WTC11 (cell line): ENCODE measurements at regions not wholly inside any gene's neighbourhood (a gene's known extent, or its start where the extent isn't known, plus 50 kb on each side); places are given as distances from the start of the nearest gene placed in this dataset.

ENCODE experiments used
- AFF4 ChIP-seq: sonication (generic); formaldehyde crosslinking; IDR thresholded peaks from 2 replicates; pipeline ENCODE4 v1.8.1; 2023; ENCODE audit warnings: mild to moderate bottlenecking, missing genetic modification reagents, borderline replicate concordance
- CTCF ChIP-seq: fragments of 200-600 bp; IDR thresholded peaks from 2 replicates; pipeline ENCODE4 v1.8.0; 2022; ENCODE audit warnings: antibody characterized with exemption
- E2F4 ChIP-seq: sonication (generic); formaldehyde crosslinking; IDR thresholded peaks from 2 replicates; pipeline ENCODE4 v1.8.1; 2022; ENCODE audit warnings: low read depth, mild to moderate bottlenecking, moderate library complexity, missing genetic modification reagents, borderline replicate concordance
- FOXP4 ChIP-seq: sonication (generic); formaldehyde crosslinking; IDR thresholded peaks from 2 replicates; pipeline ENCODE4 v1.8.0; 2022; ENCODE audit warnings: mild to moderate bottlenecking, missing genetic modification reagents
- MLX ChIP-seq: sonication (generic); formaldehyde crosslinking; IDR thresholded peaks from 2 replicates; pipeline ENCODE4 v1.8.1; 2023; ENCODE audit warnings: mild to moderate bottlenecking, missing genetic modification reagents, moderate library complexity
- NR2C2 ChIP-seq: sonication (generic); formaldehyde crosslinking; IDR thresholded peaks from 2 replicates; pipeline ENCODE4 v1.8.0; 2022; ENCODE audit warnings: mild to moderate bottlenecking, missing genetic modification reagents
- NR3C1 ChIP-seq: sonication (generic); formaldehyde crosslinking; conservative IDR thresholded peaks from 2 replicates; pipeline ENCODE4 v1.8.1; 2023; ENCODE audit warnings: low read depth, mild to moderate bottlenecking, missing genetic modification reagents
- ZNF121 ChIP-seq: sonication (generic); formaldehyde crosslinking; IDR thresholded peaks from 2 replicates; pipeline ENCODE4 v1.8.0; 2023; ENCODE audit warnings: missing genetic modification reagents
- ZNF138 ChIP-seq: sonication (generic); formaldehyde crosslinking; conservative IDR thresholded peaks from 2 replicates; pipeline ENCODE4 v1.8.1; 2022; ENCODE audit warnings: mild to moderate bottlenecking, moderate library complexity, missing genetic modification reagents
- ZNF232 ChIP-seq: sonication (generic); formaldehyde crosslinking; IDR thresholded peaks from 2 replicates; pipeline ENCODE4 v1.8.0; 2022; ENCODE audit warnings: mild to moderate bottlenecking, missing genetic modification reagents
- TF ChIP-seq, protein P1 (sequence below): sonication (generic); formaldehyde crosslinking; IDR thresholded peaks from 2 replicates; pipeline ENCODE4 v1.8.0; 2022; ENCODE audit warnings: mild to moderate bottlenecking, missing genetic modification reagents
- TF ChIP-seq, protein P2 (sequence below): sonication (generic); formaldehyde crosslinking; IDR thresholded peaks from 2 replicates; pipeline ENCODE4 v1.8.1; 2022; ENCODE audit warnings: low read depth, missing genetic modification reagents, borderline replicate concordance
- TF ChIP-seq, protein P3 (sequence below): sonication (generic); formaldehyde crosslinking; IDR thresholded peaks from 2 replicates; pipeline ENCODE4 v1.8.1; 2022; ENCODE audit warnings: missing genetic modification reagents, borderline replicate concordance

DNA sequence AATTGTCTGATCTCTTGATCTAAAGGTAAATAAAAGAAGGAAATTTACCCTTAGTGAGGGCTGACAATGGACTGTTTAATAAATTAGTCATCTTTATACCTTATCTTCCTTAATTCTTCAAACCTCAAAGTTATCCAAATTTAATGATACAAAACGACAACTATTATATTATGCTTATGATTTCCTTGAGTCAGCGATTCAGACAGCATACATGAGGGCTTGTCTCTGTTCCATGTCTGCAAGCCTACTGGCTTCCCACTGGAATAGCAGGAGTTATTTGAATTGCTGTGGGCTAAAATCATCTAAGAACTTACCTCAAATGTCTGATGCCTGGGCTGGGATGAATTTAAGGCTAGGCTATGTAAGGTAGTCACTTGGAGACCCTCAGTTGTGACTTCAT is 197.2 kb upstream of the MDGA2 start:
- TF ChIP-seq NR3C1 (CRISPR knock-in tag) (no peak), CTCF (no peak), ZNF232 (CRISPR knock-in tag) (no peak), FOXP4 (CRISPR knock-in tag) (no peak), NR2C2 (CRISPR knock-in tag) (no peak), ZNF121 (CRISPR knock-in tag) (no peak), AFF4 (CRISPR knock-in tag) (no peak), E2F4 (no peak), MLX (CRISPR knock-in tag) (no peak), ZNF138 (CRISPR knock-in tag) (no peak)
- TF ChIP-seq, protein P1, sequence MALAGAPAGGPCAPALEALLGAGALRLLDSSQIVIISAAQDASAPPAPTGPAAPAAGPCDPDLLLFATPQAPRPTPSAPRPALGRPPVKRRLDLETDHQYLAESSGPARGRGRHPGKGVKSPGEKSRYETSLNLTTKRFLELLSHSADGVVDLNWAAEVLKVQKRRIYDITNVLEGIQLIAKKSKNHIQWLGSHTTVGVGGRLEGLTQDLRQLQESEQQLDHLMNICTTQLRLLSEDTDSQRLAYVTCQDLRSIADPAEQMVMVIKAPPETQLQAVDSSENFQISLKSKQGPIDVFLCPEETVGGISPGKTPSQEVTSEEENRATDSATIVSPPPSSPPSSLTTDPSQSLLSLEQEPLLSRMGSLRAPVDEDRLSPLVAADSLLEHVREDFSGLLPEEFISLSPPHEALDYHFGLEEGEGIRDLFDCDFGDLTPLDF, result no peak
- TF ChIP-seq, protein P2, sequence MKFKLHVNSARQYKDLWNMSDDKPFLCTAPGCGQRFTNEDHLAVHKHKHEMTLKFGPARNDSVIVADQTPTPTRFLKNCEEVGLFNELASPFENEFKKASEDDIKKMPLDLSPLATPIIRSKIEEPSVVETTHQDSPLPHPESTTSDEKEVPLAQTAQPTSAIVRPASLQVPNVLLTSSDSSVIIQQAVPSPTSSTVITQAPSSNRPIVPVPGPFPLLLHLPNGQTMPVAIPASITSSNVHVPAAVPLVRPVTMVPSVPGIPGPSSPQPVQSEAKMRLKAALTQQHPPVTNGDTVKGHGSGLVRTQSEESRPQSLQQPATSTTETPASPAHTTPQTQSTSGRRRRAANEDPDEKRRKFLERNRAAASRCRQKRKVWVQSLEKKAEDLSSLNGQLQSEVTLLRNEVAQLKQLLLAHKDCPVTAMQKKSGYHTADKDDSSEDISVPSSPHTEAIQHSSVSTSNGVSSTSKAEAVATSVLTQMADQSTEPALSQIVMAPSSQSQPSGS (CRISPR knock-in tag), result no peak
- TF ChIP-seq, protein P3, sequence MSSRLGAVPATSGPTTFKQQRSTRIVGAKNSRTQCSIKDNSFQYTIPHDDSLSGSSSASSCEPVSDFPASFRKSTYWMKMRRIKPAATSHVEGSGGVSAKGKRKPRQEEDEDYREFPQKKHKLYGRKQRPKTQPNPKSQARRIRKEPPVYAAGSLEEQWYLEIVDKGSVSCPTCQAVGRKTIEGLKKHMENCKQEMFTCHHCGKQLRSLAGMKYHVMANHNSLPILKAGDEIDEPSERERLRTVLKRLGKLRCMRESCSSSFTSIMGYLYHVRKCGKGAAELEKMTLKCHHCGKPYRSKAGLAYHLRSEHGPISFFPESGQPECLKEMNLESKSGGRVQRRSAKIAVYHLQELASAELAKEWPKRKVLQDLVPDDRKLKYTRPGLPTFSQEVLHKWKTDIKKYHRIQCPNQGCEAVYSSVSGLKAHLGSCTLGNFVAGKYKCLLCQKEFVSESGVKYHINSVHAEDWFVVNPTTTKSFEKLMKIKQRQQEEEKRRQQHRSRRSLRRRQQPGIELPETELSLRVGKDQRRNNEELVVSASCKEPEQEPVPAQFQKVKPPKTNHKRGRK (CRISPR knock-in tag), result no peak
